GM12878 (cell line): ENCODE measurements at regions not wholly inside any gene's neighbourhood (a gene's known extent, or its start where the extent isn't known, plus 50 kb on each side); places are given as distances from the start of the nearest gene placed in this dataset.

ENCODE experiments used
- ATF7 ChIP-seq: fragments of 450-650 bp; IDR thresholded peaks from 2 replicates; pipeline ENCODE4 v1.6.1; 2016; ENCODE audit warnings: low read depth, mild to moderate bottlenecking
- BMI1 ChIP-seq: fragments of 450-650 bp; IDR thresholded peaks from 2 replicates; pipeline ENCODE4 v1.6.1; 2016; ENCODE audit warnings: mild to moderate bottlenecking, moderate library complexity, borderline replicate concordance
- CBX5 ChIP-seq: sonication (generic); IDR thresholded peaks from 2 replicates; pipeline ENCODE4 v1.6.1; 2016; ENCODE audit warnings: low read depth, moderate library complexity, mild to moderate bottlenecking, inconsistent platforms
- DPF2 ChIP-seq: fragments of 450-650 bp; IDR thresholded peaks from 2 replicates; pipeline ENCODE4 v1.6.1; 2017; ENCODE audit warnings: mild to moderate bottlenecking
- EED ChIP-seq: sonication (generic); IDR thresholded peaks from 2 replicates; pipeline ENCODE4 v1.6.1; 2016; ENCODE audit warnings: antibody characterized with exemption, low read depth
- EGR1 ChIP-seq, 2 experiments: IDR thresholded peaks; 1 replicate in 1 of 2; 2 replicates in 1 of 2; pipeline ENCODE4 v1.6.1; 2011 to 2012; ENCODE audit warnings: low read depth in 2 of 2, low read length in 2 of 2, borderline replicate concordance in 1 of 2, mild to moderate bottlenecking in 1 of 2, moderate library complexity in 1 of 2
- ESRRA ChIP-seq: IDR thresholded peaks from 2 replicates; pipeline ENCODE4 v1.6.1; 2012; ENCODE audit warnings: mild to moderate bottlenecking, low read length, improper control_type of control experiment
- ETV6 ChIP-seq, 2 experiments: fragments of 450-650 bp in 1 of 2; IDR thresholded peaks in 1 of 2; conservative IDR thresholded peaks in 1 of 2; 2 replicates each; pipeline ENCODE4 v1.6.1; 2014; ENCODE audit warnings: antibody characterized with exemption in 1 of 2, borderline replicate concordance in 1 of 2, low read depth in 1 of 2, mild to moderate bottlenecking in 1 of 2, moderate library complexity in 1 of 2
- FOXK2 ChIP-seq: fragments of 450-650 bp; IDR thresholded peaks from 2 replicates; pipeline ENCODE4 v1.6.1; 2017; ENCODE audit warnings: mild to moderate bottlenecking, moderate library complexity
- FOXM1 ChIP-seq: IDR thresholded peaks from 2 replicates; pipeline ENCODE4 v1.6.1; 2012; ENCODE audit warnings: low read depth, mild to moderate bottlenecking, inconsistent platforms, low read length, moderate library complexity
- IKZF1 ChIP-seq: fragments of 450-650 bp; conservative IDR thresholded peaks from 2 replicates; pipeline ENCODE4 v1.6.1; 2017; ENCODE audit warnings: antibody characterized with exemption, mild to moderate bottlenecking
- JUNB ChIP-seq: IDR thresholded peaks from 2 replicates; pipeline ENCODE4 v1.6.1; 2016; ENCODE audit warnings: antibody characterized with exemption, mild to moderate bottlenecking
- MEF2A ChIP-seq: IDR thresholded peaks from 2 replicates; pipeline ENCODE4 v1.6.1; 2011; ENCODE audit warnings: low read depth, mild to moderate bottlenecking, low read length, moderate library complexity; ENCODE audit not compliant: insufficient read depth
- MEF2B ChIP-seq: fragments of 450-650 bp; IDR thresholded peaks from 2 replicates; pipeline ENCODE4 v1.6.1; 2018; ENCODE audit warnings: mild to moderate bottlenecking, moderate library complexity; ENCODE audit not compliant: partially characterized antibody, poor library complexity, severe bottlenecking
- MTA3 ChIP-seq: IDR thresholded peaks from 2 replicates; pipeline ENCODE4 v1.6.1; 2012; ENCODE audit warnings: low read length, inconsistent platforms, borderline replicate concordance
- MXI1 ChIP-seq: fragments of 150-350 bp; IDR thresholded peaks from 2 replicates; pipeline ENCODE4 v1.6.1; 2011; ENCODE audit warnings: low read depth, mild to moderate bottlenecking, inconsistent platforms, low read length, improper control_type of control experiment
- RFX5 ChIP-seq: IDR thresholded peaks from 2 replicates; pipeline ENCODE4 v1.6.1; 2011; ENCODE audit warnings: low read depth, low read length, improper control_type of control experiment
- SPI1 ChIP-seq: IDR thresholded peaks from 2 replicates; pipeline ENCODE4 v1.6.1; 2011; ENCODE audit warnings: low read depth, mild to moderate bottlenecking, low read length, moderate library complexity, borderline replicate concordance; ENCODE audit not compliant: insufficient read depth
- SREBF1 ChIP-seq: IDR thresholded peaks from 2 replicates; pipeline ENCODE4 v1.6.1; 2012; ENCODE audit warnings: mild to moderate bottlenecking, low read length
- TF ChIP-seq, protein P1 (sequence below): fragments of 450-650 bp; IDR thresholded peaks from 2 replicates; pipeline ENCODE4 v1.6.1; 2017; ENCODE audit warnings: low read depth, mild to moderate bottlenecking, moderate library complexity
- TF ChIP-seq, protein P2 (sequence below): fragments of 450-650 bp; IDR thresholded peaks from 2 replicates; pipeline ENCODE4 v1.6.1; 2018; ENCODE audit warnings: mild to moderate bottlenecking, low read depth, moderate library complexity; ENCODE audit not compliant: partially characterized antibody
- TF ChIP-seq, protein P3 (sequence below): fragments of 450-650 bp; IDR thresholded peaks from 2 replicates; pipeline ENCODE4 v1.6.1; 2017; ENCODE audit warnings: mild to moderate bottlenecking, low read depth, inconsistent platforms; ENCODE audit not compliant: poor library complexity, severe bottlenecking

DNA sequence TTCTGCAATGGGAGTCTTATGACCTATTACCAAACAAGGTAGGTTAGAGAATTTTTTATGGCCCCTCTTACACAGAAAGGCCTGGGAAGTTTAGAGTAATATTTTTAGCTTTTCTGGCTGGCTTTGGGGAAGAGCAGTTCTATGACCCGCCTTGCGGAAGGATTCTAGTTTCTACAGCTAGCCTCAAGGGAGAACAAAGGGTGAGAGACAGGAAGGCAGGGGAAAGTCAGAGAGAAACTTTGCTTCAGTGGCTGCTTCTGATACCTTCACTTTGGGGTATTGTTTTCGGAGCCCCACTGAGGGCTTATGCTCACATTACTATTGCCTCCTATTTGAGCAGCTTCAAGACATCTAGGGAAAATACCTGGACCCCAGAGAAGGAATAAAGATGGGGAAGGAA lies 80.7 kb upstream of the NUDT4 start (continued):
- TF ChIP-seq ETV6 (conservative IDR thresholded peaks at IDR 0.05 in 1 of 2, IDR thresholded peaks at IDR 0.05 in 1 of 2; ENCODE audit: borderline replicate concordance in 1 of 2, low read depth in 1 of 2) (peak in 1 of 2 experiments; percentile 18; a peak in 1 of 4 replicates), RFX5 (no peak), JUNB (peak; percentile 34; the same call in 1 of the 2 replicates), DPF2 (0 out of 2 replicates have a peak, but pooled peaks have one; percentile 28), MEF2A (peak; percentile 59; the same call in 1 of the 2 replicates), FOXK2 (no peak), ESRRA (no peak), CBX5 (peak; percentile 80; the same call in 1 of the 2 replicates), ATF7 (0 out of 2 replicates have a peak, but pooled peaks have one; percentile 22), SREBF1 (no peak), MXI1 (no peak), FOXM1 (0 out of 2 replicates have a peak, but pooled peaks have one; percentile 25), EGR1 (IDR thresholded peaks at IDR 0.05; ENCODE audit: borderline replicate concordance in 1 of 2, low read depth in 2 of 2, low read length in 2 of 2) (no peak), IKZF1 (peak; percentile 21; the same call in 1 of the 2 replicates), BMI1 (no peak), MTA3 (0 out of 2 replicates have a peak, but pooled peaks have one; percentile 6), EED (peak; percentile 72), SPI1 (peak; percentile 15; the same call in 1 of the 2 replicates), MEF2B (peak; percentile 88)
- TF ChIP-seq, protein P1, sequence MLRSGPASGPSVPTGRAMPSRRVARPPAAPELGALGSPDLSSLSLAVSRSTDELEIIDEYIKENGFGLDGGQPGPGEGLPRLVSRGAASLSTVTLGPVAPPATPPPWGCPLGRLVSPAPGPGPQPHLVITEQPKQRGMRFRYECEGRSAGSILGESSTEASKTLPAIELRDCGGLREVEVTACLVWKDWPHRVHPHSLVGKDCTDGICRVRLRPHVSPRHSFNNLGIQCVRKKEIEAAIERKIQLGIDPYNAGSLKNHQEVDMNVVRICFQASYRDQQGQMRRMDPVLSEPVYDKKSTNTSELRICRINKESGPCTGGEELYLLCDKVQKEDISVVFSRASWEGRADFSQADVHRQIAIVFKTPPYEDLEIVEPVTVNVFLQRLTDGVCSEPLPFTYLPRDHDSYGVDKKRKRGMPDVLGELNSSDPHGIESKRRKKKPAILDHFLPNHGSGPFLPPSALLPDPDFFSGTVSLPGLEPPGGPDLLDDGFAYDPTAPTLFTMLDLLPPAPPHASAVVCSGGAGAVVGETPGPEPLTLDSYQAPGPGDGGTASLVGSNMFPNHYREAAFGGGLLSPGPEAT: peak; percentile 54; the same call in 1 of the 2 replicates
- TF ChIP-seq, protein P2, sequence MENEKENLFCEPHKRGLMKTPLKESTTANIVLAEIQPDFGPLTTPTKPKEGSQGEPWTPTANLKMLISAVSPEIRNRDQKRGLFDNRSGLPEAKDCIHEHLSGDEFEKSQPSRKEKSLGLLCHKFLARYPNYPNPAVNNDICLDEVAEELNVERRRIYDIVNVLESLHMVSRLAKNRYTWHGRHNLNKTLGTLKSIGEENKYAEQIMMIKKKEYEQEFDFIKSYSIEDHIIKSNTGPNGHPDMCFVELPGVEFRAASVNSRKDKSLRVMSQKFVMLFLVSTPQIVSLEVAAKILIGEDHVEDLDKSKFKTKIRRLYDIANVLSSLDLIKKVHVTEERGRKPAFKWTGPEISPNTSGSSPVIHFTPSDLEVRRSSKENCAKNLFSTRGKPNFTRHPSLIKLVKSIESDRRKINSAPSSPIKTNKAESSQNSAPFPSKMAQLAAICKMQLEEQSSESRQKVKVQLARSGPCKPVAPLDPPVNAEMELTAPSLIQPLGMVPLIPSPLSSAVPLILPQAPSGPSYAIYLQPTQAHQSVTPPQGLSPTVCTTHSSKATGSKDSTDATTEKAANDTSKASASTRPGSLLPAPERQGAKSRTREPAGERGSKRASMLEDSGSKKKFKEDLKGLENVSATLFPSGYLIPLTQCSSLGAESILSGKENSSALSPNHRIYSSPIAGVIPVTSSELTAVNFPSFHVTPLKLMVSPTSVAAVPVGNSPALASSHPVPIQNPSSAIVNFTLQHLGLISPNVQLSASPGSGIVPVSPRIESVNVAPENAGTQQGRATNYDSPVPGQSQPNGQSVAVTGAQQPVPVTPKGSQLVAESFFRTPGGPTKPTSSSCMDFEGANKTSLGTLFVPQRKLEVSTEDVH: no peak
- TF ChIP-seq, protein P3, sequence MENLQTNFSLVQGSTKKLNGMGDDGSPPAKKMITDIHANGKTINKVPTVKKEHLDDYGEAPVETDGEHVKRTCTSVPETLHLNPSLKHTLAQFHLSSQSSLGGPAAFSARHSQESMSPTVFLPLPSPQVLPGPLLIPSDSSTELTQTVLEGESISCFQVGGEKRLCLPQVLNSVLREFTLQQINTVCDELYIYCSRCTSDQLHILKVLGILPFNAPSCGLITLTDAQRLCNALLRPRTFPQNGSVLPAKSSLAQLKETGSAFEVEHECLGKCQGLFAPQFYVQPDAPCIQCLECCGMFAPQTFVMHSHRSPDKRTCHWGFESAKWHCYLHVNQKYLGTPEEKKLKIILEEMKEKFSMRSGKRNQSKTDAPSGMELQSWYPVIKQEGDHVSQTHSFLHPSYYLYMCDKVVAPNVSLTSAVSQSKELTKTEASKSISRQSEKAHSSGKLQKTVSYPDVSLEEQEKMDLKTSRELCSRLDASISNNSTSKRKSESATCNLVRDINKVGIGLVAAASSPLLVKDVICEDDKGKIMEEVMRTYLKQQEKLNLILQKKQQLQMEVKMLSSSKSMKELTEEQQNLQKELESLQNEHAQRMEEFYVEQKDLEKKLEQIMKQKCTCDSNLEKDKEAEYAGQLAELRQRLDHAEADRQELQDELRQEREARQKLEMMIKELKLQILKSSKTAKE: peak; percentile 93
